Naive thymus-derived CD8-positive, alpha-beta T cell (primary cell): ENCODE measurements at regions not wholly inside any gene's neighbourhood (a gene's known extent, or its start where the extent isn't known, plus 50 kb on each side); places are given as distances from the start of the nearest gene placed in this dataset.

Source experiments
- ATAC-seq, 2 donors: fragments of 150-1000 bp; cut with Tn5 transposase in 1 of 2; sonication (Bioruptor Pico), chemical (Tn5 transposase) in 1 of 2; 1 replicate in 1 of 2; 2 replicates in 1 of 2; pipeline ENCODE4 v1.10.0; 2021; ENCODE audit warnings: mild to moderate bottlenecking in 2 of 2, moderate library complexity in 2 of 2
- POLR2A ChIA-PET: fragments of 350-600 bp; sonication (Branson Sonifier 250); formaldehyde crosslinking; loops from one replicate; lab custom pipeline; 2021; ENCODE audit warnings: antibody characterized with exemption; lab: Charles Lee
- DNase-seq, 10 donors: peaks; one replicate each; pipeline versions ENCODE4 v3.0.0 to v3.0.0-alpha.2; 2020 to 2022
- H3K27ac Mint-ChIP-seq, 10 donors: one replicate each; pipeline ENCODE4 v1.8.0; 2020 to 2022; ENCODE audit warnings: mild to moderate bottlenecking in 10 of 10, mixed read lengths in 10 of 10, moderate library complexity in 4 of 10, inconsistent platforms in 1 of 10
- H3K27me3 Mint-ChIP-seq, 5 donors: one replicate each; pipeline ENCODE4 v1.8.0; 2021 to 2022; ENCODE audit warnings: mixed read lengths in 5 of 5
- H3K36me3 Mint-ChIP-seq, 3 donors: one replicate each; pipeline ENCODE4 v1.8.0; 2020 to 2022; ENCODE audit warnings: mixed read lengths in 3 of 3, mild to moderate bottlenecking in 2 of 3, inconsistent platforms in 1 of 3
- H3K4me1 Mint-ChIP-seq, 4 donors: one replicate each; pipeline ENCODE4 v1.8.0; 2021 to 2022; ENCODE audit warnings: mixed read lengths in 4 of 4
- H3K4me3 Mint-ChIP-seq, 10 donors: one replicate each; pipeline ENCODE4 v1.8.0; 2020 to 2022; ENCODE audit warnings: mild to moderate bottlenecking in 10 of 10, mixed read lengths in 10 of 10, moderate library complexity in 6 of 10, inconsistent platforms in 1 of 10
- H3K9me3 Mint-ChIP-seq, 9 donors: one replicate each; pipeline ENCODE4 v1.8.0; 2020 to 2022; ENCODE audit warnings: mixed read lengths in 9 of 9, mild to moderate bottlenecking in 3 of 9, inconsistent platforms in 1 of 9, moderate library complexity in 1 of 9

DNA sequence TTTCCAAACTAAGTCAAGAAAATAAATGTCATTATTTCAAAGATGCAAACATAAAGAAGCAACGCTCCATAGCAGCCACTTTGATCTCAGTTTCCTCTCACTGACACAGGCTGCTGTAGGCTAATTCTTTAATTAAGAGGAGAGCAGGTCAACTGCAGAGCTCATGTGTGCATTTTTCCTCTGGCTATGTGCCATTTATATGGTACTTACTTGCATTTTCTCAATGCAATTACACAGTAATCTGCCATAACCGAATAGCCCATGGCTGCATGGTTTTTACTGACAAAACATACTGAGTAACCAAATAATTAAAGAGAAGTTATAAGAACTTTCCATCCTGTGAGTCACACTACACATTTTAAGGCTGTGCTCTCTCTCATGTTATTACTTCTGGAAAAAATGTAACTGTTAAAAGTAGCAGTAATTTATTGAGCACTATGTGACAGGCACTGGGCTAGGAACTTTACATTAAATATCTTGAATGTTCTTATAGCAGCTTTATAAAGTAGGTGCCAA, 122.0 kb downstream of the ELAPOR2 start:
- Mint-ChIP-seq H3K27me3 (peaks cover 2 to 16% (median 6%) of the 10 kb centered on the region in 5 donors), H3K27ac (no peak overlapping the region)

DNA sequence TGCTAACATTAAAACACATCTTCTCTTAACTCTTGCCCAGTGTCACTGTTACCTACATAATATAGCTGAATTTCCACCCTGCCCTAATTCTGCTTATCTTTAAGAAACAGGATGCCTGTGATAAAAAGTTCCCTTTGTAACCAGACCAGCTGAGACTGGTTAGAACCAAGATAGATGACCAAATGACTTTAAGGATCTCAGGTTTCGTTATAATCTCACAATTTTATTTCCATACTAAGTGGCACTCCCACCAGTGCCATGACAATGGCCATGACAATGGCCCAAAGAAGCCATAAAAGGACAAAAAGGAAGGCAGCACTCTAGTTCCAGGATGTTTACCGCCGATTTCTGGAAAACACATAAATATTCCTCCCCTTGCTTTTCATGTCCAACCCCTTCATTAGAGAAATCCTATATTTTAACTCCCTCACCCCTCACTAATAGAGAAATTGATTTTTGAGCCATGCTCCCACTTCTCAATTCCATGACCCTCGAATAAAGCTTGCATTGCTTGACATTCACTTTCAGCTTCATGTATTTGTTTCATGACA, 126.1 kb downstream of the ELAPOR2 start:
- Mint-ChIP-seq H3K9me3 (no peaks in the 10 kb centered on the region), H3K36me3 (peaks cover 0 to 7% (median 0%) of the 10 kb centered on the region in 3 donors), H3K4me3 (no peak overlapping the region), H3K27ac (no peak overlapping the region), H3K4me1 (no peaks in the 10 kb centered on the region), H3K27me3 (peaks cover 0 to 13% (median 3%) of the 10 kb centered on the region in 5 donors)
- DNase-seq (no peak), ATAC-seq (no peak)
- POLR2A ChIA-PET: no interaction called here

More for the DNA sequence above, 122.0 kb downstream of the ELAPOR2 start:
- DNase-seq: no peak
- no peaks in the 10 kb centered on the region for H3K9me3 Mint-ChIP-seq
- no peak overlapping the region for H3K4me3 Mint-ChIP-seq
- peaks cover 0 to 8% (median 0%) of the 10 kb centered on the region in 3 donors for H3K36me3 Mint-ChIP-seq
- ATAC-seq: no peak
- no peaks in the 10 kb centered on the region for H3K4me1 Mint-ChIP-seq
- POLR2A ChIA-PET: no interaction called here

DNA sequence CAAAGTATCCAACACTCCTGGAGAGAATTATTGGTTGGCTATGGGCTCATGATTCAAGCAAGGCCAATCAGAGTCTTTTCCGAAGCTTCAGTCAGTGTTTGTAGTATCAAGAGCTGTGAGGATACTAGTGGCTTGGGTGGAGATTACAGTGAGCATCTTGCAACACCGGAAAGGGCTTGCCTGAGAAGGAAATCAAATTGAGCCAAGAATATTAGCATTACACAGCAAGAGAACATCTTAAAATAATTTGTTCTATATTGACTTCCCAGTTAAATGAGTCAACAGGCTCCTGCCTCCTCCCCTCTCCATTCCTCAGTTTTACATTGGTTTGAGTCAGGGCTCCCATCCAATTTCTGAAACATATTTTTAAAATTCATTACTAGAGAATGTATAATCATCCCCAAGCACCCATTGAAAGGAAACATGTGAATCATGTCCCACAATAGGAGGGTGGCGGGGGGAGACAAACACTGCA, 127.4 kb downstream of the ELAPOR2 start:
- no peaks in the 10 kb centered on the region for H3K4me1 Mint-ChIP-seq
- DNase-seq: no peak
- POLR2A ChIA-PET: no interaction called here
- H3K9me3 Mint-ChIP-seq: no peaks in the 10 kb centered on the region
- ATAC-seq: no peak
- peaks cover 2 to 17% (median 3%) of the 10 kb centered on the region in 5 donors for H3K27me3 Mint-ChIP-seq
- H3K36me3 Mint-ChIP-seq: peaks cover 0 to 2% (median 0%) of the 10 kb centered on the region in 3 donors
- H3K27ac Mint-ChIP-seq: no peak overlapping the region
- H3K4me3 Mint-ChIP-seq: no peak overlapping the region

DNA sequence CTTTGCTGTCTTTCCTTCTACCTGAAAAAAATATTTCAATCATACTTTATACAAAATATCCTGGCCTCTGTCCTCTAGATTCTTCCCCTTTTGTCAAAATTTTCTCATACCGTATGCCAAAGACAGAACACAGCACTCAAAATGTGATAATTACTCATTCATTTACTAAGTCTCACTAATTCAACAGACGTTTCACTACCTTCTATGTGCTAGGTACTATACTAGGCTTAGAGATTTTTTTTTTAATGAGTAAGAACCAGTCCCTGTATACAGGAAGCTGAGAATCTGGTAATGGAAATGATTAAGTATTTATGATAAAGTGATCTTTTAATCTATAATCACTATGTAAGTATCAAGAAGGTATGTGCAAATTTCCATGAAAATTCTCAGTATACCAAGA, 128.0 kb downstream of the ELAPOR2 start:
- POLR2A ChIA-PET: no interaction called here
- Mint-ChIP-seq H3K4me1 (no peaks in the 10 kb centered on the region), H3K4me3 (no peak overlapping the region), H3K36me3 (peaks cover 0 to 2% (median 0%) of the 10 kb centered on the region in 3 donors), H3K27ac (no peak overlapping the region), H3K9me3 (no peaks in the 10 kb centered on the region), H3K27me3 (peaks cover 3 to 18% (median 6%) of the 10 kb centered on the region in 5 donors)
- DNase-seq: no peak
- ATAC-seq: no peak

DNA sequence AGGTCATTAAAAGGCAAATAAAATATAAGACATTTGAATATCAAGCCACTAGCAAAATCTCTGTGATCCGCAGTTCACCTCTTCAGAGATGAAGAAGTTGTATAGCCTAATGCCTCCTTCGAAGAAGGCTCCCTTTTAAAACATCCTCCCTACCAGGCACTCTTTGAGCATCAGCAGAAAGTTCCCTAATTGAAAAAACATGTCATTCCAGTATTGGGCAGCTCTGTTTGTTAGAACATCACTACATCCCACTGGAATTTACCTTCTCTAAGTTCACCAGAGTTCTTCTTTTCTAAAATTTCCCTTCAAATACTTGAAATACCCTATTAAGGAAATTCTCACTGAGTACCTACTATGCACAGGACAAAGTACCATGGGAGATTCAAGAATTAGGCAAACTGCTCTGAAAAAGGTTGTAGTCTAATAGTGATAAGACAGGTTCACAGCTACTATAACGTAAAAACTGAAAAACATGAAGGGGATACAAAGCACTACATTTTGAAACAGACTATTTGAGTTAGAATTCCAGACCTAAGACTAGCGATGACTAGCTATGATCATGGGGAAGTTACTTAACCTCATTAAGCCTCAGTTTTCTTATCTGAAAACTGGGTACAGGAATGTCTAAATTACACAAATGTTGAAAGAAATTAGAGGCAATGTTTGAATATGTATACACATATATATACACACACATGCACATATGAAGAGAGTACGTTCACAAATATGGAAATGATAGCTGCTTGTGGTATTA, 128.7 kb downstream of the ELAPOR2 start:
- H3K9me3 Mint-ChIP-seq: no peaks in the 10 kb centered on the region
- no peak overlapping the region for H3K4me3 Mint-ChIP-seq
- ATAC-seq (no peak), DNase-seq (no peak)
- H3K27me3 Mint-ChIP-seq: peaks cover 3 to 18% (median 6%) of the 10 kb centered on the region in 5 donors
- peaks cover 0 to 2% (median 0%) of the 10 kb centered on the region in 3 donors for H3K36me3 Mint-ChIP-seq
- peak overlapping the region in 1 of 10 donors; percentile 20 for H3K27ac Mint-ChIP-seq
- no peaks in the 10 kb centered on the region for H3K4me1 Mint-ChIP-seq
- POLR2A ChIA-PET: no interaction called here

DNA sequence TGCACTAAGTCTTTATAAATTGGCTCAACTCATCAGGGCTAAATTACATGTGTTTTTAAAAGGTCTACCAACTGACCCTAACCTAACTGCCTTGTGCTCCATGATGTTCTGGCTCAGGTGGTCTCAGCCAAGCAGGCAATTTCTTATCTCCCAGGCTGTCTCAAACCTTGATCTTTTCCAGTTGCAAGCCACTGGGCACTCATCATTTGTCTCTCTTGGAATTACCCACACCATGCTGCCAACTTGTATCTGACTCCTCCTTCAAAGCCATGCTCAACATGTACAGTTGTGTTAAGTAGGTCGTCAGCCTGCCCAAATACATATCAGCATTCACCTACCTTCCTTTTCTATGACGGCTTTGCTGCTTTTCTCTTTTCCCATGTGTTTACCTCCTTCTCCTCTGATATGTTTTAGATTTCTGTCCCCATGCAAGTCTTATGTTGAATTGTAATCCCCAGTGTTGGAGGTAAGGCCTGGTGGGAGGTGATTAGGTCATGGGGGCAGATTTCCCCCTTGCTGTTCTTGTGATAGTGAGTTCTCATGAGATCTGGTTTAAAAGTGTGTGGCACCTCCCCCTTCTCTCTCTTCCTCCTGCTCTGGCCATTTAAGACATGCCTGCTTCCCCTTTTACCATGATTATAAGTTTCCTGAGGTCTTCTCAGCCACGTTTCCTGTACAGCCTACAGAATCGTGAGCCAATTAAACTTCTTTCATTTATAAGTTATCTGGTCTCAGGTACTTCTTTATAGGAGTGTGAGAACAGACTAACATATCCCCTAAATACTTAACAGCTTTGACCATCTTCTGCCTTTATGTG, 130.0 kb downstream of the ELAPOR2 start:
- H3K27ac Mint-ChIP-seq: no peak overlapping the region
- H3K36me3 Mint-ChIP-seq: peaks cover 0 to 10% (median 0%) of the 10 kb centered on the region in 3 donors
- DNase-seq (no peak), ATAC-seq (no peak)
- POLR2A ChIA-PET: no interaction called here
- H3K4me3 Mint-ChIP-seq: no peak overlapping the region
- no peaks in the 10 kb centered on the region for H3K9me3 Mint-ChIP-seq
- no peaks in the 10 kb centered on the region for H3K4me1 Mint-ChIP-seq
- peaks cover 1 to 9% (median 6%) of the 10 kb centered on the region in 5 donors for H3K27me3 Mint-ChIP-seq

DNA sequence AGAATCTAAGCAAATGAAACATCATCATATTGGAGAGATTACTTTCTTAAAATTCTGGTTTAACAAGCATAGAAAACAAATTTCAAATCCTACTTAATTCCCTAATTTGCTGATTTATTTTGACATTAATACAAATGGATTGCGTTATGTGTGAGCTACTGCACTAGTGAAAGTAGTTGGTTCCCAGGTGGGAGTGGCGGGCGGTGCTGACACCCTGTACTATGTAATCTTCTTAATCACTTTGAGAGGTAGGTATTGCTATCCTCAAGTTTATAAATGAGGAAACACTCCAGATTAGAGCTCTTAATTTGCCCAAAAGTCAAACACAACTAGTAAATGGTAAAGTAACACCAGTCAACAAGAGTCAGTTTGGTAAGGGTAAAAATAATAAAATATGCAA, 131.1 kb downstream of the ELAPOR2 start:
- ATAC-seq (no peak), DNase-seq (no peak)
- no peaks in the 10 kb centered on the region for H3K4me1 Mint-ChIP-seq
- no peak overlapping the region for H3K4me3 Mint-ChIP-seq
- H3K36me3 Mint-ChIP-seq: peaks cover 0 to 10% (median 0%) of the 10 kb centered on the region in 3 donors
- POLR2A ChIA-PET: no interaction called here
- H3K27ac Mint-ChIP-seq: no peak overlapping the region
- H3K9me3 Mint-ChIP-seq: no peaks in the 10 kb centered on the region
- peaks cover 2 to 7% (median 5%) of the 10 kb centered on the region in 5 donors for H3K27me3 Mint-ChIP-seq

DNA sequence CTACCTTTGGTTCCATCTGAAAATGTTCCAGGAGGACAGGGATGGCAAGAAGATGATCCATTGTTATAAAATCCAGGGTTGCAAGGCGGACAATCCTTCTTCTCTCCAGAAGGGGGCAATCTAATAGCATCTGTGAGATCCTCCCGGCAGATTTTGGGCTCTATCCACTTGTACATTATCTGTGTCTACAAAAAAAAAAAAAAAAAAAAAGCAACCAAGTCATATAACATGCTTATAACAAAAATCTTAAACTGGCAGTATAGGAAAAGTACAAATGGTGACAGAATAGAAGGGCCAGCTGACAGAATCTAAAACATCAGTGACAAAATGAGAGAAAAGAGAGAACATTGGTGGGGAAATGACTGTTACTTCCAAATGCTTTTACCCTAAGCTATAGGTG, 132.7 kb downstream of the ELAPOR2 start:
- H3K27ac Mint-ChIP-seq: no peak overlapping the region
- peaks cover 0 to 10% (median 0%) of the 10 kb centered on the region in 3 donors for H3K36me3 Mint-ChIP-seq
- ATAC-seq (peak; percentile 44 to 67), DNase-seq (peak in 8 of 10 donors; percentile 2 to 63 (median 38))
- no peak overlapping the region for H3K4me3 Mint-ChIP-seq
- no peaks in the 10 kb centered on the region for H3K9me3 Mint-ChIP-seq
- peaks cover 2 to 7% (median 5%) of the 10 kb centered on the region in 5 donors for H3K27me3 Mint-ChIP-seq
- no peaks in the 10 kb centered on the region for H3K4me1 Mint-ChIP-seq
- POLR2A ChIA-PET: interaction anchor here (0.7 kb wide), 1 partner anchor 168 kb away, joined by 5 read pairs; no protein-coding TSS in a partner anchor

DNA sequence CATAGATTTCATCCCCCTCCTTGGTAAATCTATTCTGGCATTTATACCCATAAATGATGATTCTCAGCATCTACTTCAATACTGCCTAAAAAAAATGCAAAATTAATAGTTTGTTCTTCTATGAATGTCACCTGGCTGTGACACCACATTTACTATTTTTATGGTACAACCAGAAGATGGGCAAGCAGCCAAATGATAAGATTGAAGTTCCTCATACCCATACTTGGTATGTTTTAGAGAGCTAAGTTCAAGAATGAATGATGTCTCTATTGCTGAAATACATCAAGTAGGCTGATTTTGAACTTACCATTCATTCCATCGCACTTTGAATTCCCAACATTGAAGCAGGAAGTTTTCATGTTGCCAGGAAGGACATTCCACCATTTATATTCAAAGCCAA, 134.2 kb downstream of the ELAPOR2 start:
- peaks cover 0 to 8% (median 0%) of the 10 kb centered on the region in 3 donors for H3K36me3 Mint-ChIP-seq
- DNase-seq: no peak
- H3K4me1 Mint-ChIP-seq: no peaks in the 10 kb centered on the region

DNA sequence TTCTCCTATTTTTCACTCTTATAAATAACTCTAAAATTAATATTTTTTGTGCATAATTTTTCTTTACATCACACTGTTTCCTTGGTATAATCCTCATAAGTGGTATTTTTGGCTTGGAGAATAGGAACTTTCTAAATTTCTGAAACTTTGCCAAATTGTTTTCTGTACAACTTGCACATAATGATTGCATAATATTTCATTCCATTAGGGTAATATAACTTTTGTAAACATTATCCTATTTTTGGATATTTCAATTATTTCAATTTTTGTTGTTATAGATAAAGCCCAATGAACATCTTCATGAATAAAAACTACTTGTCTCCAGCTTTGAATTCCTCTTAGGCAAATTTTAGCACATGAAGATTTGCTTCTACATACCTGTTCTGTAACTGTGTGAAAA, 135.9 kb downstream of the ELAPOR2 start:
- Mint-ChIP-seq H3K27ac (no peak overlapping the region), H3K27me3 (peaks cover 2 to 6% (median 3%) of the 10 kb centered on the region in 5 donors), H3K4me3 (no peak overlapping the region), H3K9me3 (no peaks in the 10 kb centered on the region), H3K4me1 (no peaks in the 10 kb centered on the region), H3K36me3 (peaks cover 0 to 10% (median 0%) of the 10 kb centered on the region in 3 donors)
- DNase-seq (no peak), ATAC-seq (no peak)
- POLR2A ChIA-PET: no interaction called here

More for the DNA sequence above, 134.2 kb downstream of the ELAPOR2 start:
- POLR2A ChIA-PET: no interaction called here
- no peaks in the 10 kb centered on the region for H3K9me3 Mint-ChIP-seq
- no peak overlapping the region for H3K27ac Mint-ChIP-seq
- ATAC-seq: no peak
- no peak overlapping the region for H3K4me3 Mint-ChIP-seq
- peaks cover 2 to 7% (median 5%) of the 10 kb centered on the region in 5 donors for H3K27me3 Mint-ChIP-seq

DNA sequence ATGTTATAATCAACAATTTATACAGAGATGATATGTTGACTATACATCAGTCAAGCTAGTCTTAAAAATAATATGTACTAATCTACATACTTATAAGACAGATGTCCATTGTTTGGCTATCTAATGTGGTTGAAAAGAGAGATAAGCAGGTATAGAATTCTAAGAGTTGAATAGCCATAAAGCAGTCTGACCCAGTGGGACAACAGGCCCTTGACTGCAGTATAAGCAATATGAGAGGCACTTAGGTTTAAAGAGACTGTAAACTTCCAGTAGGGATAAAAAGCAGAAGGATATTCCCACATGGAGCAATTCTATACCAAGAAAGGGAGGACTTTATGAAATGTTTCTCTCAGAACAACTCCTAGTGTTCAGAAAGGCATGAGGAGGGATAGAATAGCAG, 139.3 kb downstream of the ELAPOR2 start:
- Mint-ChIP-seq H3K9me3 (no peaks in the 10 kb centered on the region), H3K36me3 (peaks cover 0 to 7% (median 0%) of the 10 kb centered on the region in 3 donors), H3K4me1 (no peaks in the 10 kb centered on the region), H3K27ac (no peak overlapping the region), H3K4me3 (no peak overlapping the region), H3K27me3 (peaks cover 0 to 3% (median 0%) of the 10 kb centered on the region in 5 donors)
- POLR2A ChIA-PET: no interaction called here
- DNase-seq: no peak
- ATAC-seq: no peak

DNA sequence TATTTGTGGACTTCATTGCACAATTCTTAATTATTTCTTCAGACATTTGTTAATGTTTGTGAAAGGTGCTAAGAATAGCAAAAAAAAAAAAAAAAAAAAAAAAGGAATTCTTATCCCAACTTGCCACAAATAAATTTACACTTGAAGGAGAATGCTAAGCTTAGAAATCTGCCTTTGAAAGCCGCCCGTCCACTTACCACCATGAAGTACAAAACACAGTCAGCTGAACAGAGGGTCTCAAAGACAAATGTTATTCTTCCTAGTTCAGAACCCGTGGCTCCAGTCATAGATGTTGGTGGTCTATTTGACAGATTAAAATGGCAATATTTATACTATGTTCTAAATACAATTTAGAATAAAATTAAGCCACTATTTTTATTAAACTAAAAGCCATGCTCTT, 141.2 kb downstream of the ELAPOR2 start:
- DNase-seq (no peak), ATAC-seq (no peak)
- Mint-ChIP-seq H3K27me3 (peaks cover 0 to 1% (median 0%) of the 10 kb centered on the region in 5 donors), H3K4me3 (no peak overlapping the region), H3K9me3 (no peaks in the 10 kb centered on the region), H3K4me1 (no peaks in the 10 kb centered on the region), H3K36me3 (peaks cover 0 to 3% (median 0%) of the 10 kb centered on the region in 3 donors), H3K27ac (no peak overlapping the region)
- POLR2A ChIA-PET: no interaction called here
